Naive B cell (primary cell): ENCODE measurements at regions not wholly inside any gene's neighbourhood (a gene's known extent, or its start where the extent isn't known, plus 50 kb on each side); places are given as distances from the start of the nearest gene placed in this dataset.

Experiments
- ATAC-seq, 2 donors: fragments of 150-1000 bp; cut with Tn5 transposase; 2 replicates each; pipeline ENCODE4 v1.10.0; 2021; ENCODE audit warnings: low read depth in 2 of 2, mild to moderate bottlenecking in 2 of 2, moderate library complexity in 2 of 2
- DNase-seq: peaks from one replicate; pipeline ENCODE4 v3.0.0; 2022
- H3K27ac Mint-ChIP-seq, 6 donors: one replicate each; pipeline ENCODE4 v1.8.0; 2020 to 2022; ENCODE audit warnings: mild to moderate bottlenecking in 6 of 6, mixed read lengths in 6 of 6, moderate library complexity in 5 of 6, inconsistent platforms in 2 of 6
- H3K27me3 Mint-ChIP-seq, 3 donors: one replicate each; pipeline ENCODE4 v1.8.0; 2021 to 2022; ENCODE audit warnings: mixed read lengths in 3 of 3, mild to moderate bottlenecking in 1 of 3
- H3K36me3 Mint-ChIP-seq, 2 donors: one replicate each; pipeline ENCODE4 v1.8.0; 2020 to 2022; ENCODE audit warnings: mixed read lengths in 2 of 2, inconsistent platforms in 1 of 2, mild to moderate bottlenecking in 1 of 2
- H3K4me1 Mint-ChIP-seq, 3 donors: one replicate each; pipeline ENCODE4 v1.8.0; 2020 to 2022; ENCODE audit warnings: mixed read lengths in 3 of 3, inconsistent platforms in 1 of 3, mild to moderate bottlenecking in 1 of 3, moderate library complexity in 1 of 3
- H3K4me3 Mint-ChIP-seq, 8 donors: one replicate each; pipeline ENCODE4 v1.8.0; 2020 to 2022; ENCODE audit warnings: mild to moderate bottlenecking in 8 of 8, mixed read lengths in 8 of 8, moderate library complexity in 8 of 8, inconsistent platforms in 2 of 8
- H3K9me3 Mint-ChIP-seq, 7 donors: one replicate each; pipeline ENCODE4 v1.8.0; 2020 to 2022; ENCODE audit warnings: mixed read lengths in 7 of 7, mild to moderate bottlenecking in 5 of 7, inconsistent platforms in 2 of 7, moderate library complexity in 1 of 7

DNA sequence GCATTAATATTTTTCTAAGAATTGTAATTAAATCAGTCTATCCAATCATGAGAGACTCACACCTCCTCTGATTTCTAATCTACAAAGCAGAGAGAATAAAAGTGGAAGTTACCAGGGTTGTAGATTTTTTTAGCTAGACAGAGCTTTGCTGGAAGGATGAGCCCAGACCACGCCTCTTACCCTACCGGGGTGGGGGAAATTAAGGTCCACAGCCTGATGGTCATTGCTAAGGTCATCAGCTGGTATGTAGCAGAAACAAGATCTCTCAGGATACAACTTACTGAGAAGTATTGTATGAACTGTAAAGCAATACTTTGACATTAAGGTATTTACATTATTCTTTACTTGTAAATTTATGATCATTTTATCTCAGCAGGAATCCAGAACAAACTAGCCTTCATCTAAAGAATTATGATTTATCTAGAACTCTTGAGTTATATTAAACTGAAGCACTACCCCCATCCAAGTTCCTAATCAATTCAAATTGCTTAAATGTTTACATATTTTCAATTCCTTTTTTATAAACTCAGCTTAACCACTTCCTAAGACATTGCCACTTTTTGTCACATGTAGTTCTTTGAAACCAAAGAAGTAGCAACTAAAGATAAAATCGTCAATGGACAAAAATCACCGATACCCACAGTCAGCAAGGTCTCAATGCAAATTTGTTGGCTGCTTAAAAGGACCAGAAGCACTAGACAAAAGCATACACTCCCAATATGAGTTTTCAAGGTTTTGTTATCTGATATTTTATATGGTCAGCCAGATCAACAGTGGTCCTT, 225.8 kb upstream of the DAPK1 start:
- Mint-ChIP-seq H3K27ac (no peak overlapping the region), H3K4me1 (no peaks in the 10 kb centered on the region), H3K36me3 (no peaks in the 10 kb centered on the region), H3K27me3 (peaks cover 5 to 8% (median 6%) of the 10 kb centered on the region in 3 donors), H3K9me3 (peaks cover 0 to 7% (median 0%) of the 10 kb centered on the region in 7 donors), H3K4me3 (no peak overlapping the region)
- ATAC-seq (no peak), DNase-seq (no peak)

DNA sequence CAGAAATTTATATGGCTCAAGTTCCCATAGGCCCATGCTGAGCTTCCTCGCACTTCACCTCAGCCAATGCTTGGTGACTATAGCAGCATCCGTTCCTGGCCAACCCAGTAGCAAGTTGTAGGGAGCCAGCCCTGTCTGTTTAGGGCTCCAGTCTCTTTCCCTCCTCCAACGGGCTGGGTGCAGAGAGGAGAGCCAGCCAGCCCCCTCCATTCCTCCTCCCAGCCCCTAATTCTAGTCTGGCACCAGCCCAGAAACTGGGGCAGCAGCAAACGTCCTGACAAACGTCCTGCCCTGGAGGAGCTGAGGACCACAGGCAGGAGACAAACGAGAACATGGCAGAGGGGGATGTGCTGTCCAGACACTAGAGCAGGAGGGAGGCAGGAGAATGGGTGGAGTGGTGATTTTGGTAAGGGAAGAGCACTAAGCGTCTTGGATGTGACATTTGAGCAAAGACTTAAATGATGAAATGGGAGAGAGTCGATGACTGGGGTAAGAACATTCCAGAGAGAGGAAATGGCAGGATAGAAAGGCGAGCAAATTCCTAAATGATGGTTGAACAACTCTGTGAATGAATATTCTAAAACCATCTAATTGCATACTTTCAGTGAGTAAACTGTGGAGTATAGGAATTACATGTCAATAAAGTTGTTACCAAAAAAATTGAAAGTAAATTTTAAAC, 222.5 kb upstream of the DAPK1 start:
- Mint-ChIP-seq H3K36me3 (no peaks in the 10 kb centered on the region), H3K4me1 (no peaks in the 10 kb centered on the region), H3K27ac (no peak overlapping the region), H3K27me3 (peaks cover 0 to 11% (median 8%) of the 10 kb centered on the region in 3 donors), H3K9me3 (peaks cover 0 to 5% (median 1%) of the 10 kb centered on the region in 7 donors), H3K4me3 (no peak overlapping the region)
- ATAC-seq (no peak), DNase-seq (no peak)

DNA sequence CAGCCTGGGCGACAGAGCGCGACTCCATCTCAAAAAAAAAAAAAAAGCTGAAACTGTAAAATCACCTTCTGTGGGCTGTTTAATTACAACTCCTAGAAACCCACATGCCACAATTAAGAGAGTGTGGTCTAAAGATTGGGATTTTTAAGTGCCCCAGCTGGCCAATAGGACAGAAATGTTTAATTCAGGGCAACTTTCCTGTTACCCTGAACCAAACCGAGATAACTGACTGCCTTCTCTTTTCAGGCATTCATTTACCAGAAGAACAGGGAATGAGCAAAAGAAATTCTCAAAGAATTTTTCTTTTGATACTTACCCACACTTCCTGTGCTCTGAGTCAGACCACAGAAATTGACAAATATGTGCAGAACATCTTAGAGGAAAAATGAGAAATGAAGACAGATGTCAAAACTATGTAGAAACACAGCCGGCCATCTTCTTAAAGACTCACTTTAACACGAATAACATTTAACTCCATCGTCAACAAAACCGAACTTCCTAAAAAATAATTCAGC, 221.3 kb upstream of the DAPK1 start:
- Mint-ChIP-seq H3K4me1 (no peaks in the 10 kb centered on the region), H3K9me3 (peaks cover 0 to 5% (median 1%) of the 10 kb centered on the region in 7 donors), H3K36me3 (no peaks in the 10 kb centered on the region), H3K27ac (no peak overlapping the region), H3K4me3 (no peak overlapping the region), H3K27me3 (peaks cover 0 to 8% (median 5%) of the 10 kb centered on the region in 3 donors)
- ATAC-seq (no peak), DNase-seq (no peak)

DNA sequence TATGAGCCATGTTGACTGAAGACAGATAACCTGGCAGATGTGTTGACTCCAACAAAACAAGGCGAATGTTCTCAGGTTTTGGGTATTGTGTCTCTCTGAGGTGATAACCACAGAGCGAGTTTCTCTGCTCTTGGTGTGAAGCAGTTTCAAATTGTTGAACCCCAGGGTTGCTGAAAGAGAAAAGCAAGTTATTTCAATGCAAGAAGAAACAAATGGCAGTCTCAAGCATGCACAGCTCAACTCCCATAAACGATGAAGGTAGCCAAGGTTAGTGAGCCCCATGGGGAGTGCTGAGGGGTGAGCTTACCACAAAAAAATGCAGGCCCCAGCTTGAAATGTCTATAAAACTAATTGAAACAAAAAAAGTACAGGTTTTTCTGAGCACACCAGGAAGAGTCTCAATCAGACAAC, 220.8 kb upstream of the DAPK1 start:
- no peak overlapping the region for H3K27ac Mint-ChIP-seq
- H3K4me3 Mint-ChIP-seq, result no peak overlapping the region
- no peaks in the 10 kb centered on the region for H3K36me3 Mint-ChIP-seq
- H3K9me3 Mint-ChIP-seq, result peaks cover 0 to 5% (median 1%) of the 10 kb centered on the region in 7 donors
- DNase-seq (no peak), ATAC-seq (no peak)
- no peaks in the 10 kb centered on the region for H3K4me1 Mint-ChIP-seq
- H3K27me3 Mint-ChIP-seq, result peaks cover 0 to 8% (median 4%) of the 10 kb centered on the region in 3 donors

DNA sequence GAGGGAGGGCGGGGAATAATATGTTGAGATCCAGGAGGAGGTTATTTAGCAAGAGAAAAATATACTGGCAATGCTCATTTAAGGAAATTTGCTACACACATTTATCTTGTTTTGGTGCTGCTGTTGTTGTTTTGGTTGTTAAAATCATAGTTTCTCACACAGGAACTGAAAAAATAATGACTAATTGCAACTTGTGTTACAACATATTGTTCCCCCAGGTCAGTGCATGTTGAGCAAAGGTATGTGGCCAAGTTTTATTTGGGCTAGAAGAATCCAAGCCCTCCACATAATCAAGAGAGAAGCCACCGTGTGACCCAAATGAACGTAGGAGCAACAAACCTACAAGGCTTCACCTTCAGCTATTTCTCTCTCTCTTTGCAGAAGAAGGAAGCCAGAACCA, 220.3 kb upstream of the DAPK1 start:
- H3K27me3 Mint-ChIP-seq, result peaks cover 0 to 8% (median 4%) of the 10 kb centered on the region in 3 donors
- no peak overlapping the region for H3K4me3 Mint-ChIP-seq
- DNase-seq (no peak), ATAC-seq (no peak)
- no peaks in the 10 kb centered on the region for H3K4me1 Mint-ChIP-seq
- peaks cover 0 to 5% (median 1%) of the 10 kb centered on the region in 7 donors for H3K9me3 Mint-ChIP-seq
- no peaks in the 10 kb centered on the region for H3K36me3 Mint-ChIP-seq
- H3K27ac Mint-ChIP-seq, result no peak overlapping the region

DNA sequence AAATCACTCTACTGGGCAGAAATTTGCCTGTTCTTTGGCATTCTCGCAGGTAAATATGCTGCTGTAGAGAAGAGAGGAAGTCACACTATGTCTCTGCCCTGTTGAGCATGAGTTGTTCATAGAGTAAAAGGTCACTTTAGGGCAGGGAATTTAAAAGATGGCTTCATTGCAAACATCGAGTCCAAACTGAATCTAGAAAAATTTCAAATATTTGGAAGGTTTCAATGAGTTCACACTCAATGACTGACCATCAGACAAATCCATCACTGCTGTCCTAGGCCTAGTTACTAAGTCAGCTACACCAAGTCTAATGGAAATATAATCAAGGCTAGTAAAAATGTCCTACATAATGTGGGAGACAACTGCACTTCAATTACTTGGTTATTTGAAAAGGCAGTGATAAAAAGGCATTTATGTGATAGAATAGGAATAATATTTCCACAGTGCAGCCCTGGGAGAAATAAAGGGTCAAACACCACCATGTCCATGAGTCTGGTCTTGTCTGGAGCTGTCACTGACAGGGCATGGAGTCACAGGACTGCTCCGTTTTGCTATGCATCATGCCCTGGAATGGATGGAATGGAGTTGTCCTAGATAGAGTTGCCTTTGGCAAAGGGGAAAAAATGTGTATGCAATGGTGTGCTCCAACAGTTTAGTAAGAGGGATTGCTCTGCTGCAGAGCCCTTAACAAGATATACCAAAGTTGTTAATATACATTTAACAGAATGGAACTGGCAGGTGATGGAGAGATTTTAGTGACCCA, 218.5 kb upstream of the DAPK1 start:
- no peak overlapping the region for H3K4me3 Mint-ChIP-seq
- H3K27me3 Mint-ChIP-seq, result peaks cover 0 to 16% (median 4%) of the 10 kb centered on the region in 3 donors
- no peaks in the 10 kb centered on the region for H3K4me1 Mint-ChIP-seq
- DNase-seq, result no peak
- peaks cover 0 to 5% (median 0%) of the 10 kb centered on the region in 7 donors for H3K9me3 Mint-ChIP-seq
- no peaks in the 10 kb centered on the region for H3K36me3 Mint-ChIP-seq
- no peak overlapping the region for H3K27ac Mint-ChIP-seq
- no peak for ATAC-seq

DNA sequence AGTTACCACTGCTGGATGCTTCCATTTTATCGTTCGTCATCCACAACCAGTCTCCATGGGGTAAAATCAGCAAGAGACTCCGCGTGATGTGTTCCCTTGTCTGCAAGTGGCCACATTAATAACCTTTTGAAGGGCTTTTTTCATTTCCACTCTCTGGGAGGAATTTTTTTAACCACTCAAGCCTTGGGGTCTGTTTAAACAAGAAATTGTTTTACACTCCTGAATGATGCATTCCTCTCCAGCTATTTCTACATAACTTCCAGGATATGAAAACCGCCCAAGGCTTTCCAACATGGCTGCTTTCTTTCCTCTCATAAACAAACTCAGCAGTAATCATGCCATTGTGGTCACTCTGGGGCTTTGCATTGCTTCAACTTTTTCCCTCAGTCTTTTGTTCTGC, 217.2 kb upstream of the DAPK1 start:
- Mint-ChIP-seq H3K36me3 (no peaks in the 10 kb centered on the region), H3K27ac (no peak overlapping the region)

DNA sequence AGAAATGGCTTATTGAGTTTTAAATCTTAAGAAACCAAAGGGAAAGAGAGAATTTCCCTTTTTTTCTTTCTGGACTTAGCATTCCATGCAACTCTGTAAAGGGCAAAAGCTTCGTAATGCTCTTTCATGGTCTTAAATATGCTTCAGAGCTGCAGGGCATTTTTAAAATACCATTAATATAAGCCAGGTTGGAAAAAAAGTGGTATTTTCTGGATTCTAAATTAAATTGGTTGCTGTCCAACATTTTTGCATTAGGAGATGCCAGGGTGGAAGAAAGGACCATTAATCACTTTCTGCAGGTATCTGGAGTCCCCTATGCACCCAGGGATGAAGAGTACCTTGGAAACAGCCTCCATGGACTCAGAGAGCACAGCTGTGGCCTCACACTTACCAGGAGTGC, 215.1 kb upstream of the DAPK1 start:
- Mint-ChIP-seq H3K9me3 (peaks cover 0 to 9% (median 0%) of the 10 kb centered on the region in 7 donors), H3K36me3 (no peaks in the 10 kb centered on the region), H3K4me1 (no peaks in the 10 kb centered on the region), H3K4me3 (no peak overlapping the region), H3K27ac (no peak overlapping the region), H3K27me3 (peaks cover 0 to 15% (median 4%) of the 10 kb centered on the region in 3 donors)
- ATAC-seq (no peak), DNase-seq (no peak)

More for the DNA sequence above, 217.2 kb upstream of the DAPK1 start:
- Mint-ChIP-seq H3K27me3 (peaks cover 0 to 17% (median 4%) of the 10 kb centered on the region in 3 donors), H3K4me1 (no peaks in the 10 kb centered on the region), H3K4me3 (no peak overlapping the region), H3K9me3 (peaks cover 0 to 9% (median 0%) of the 10 kb centered on the region in 7 donors)
- ATAC-seq (no peak), DNase-seq (no peak)

DNA sequence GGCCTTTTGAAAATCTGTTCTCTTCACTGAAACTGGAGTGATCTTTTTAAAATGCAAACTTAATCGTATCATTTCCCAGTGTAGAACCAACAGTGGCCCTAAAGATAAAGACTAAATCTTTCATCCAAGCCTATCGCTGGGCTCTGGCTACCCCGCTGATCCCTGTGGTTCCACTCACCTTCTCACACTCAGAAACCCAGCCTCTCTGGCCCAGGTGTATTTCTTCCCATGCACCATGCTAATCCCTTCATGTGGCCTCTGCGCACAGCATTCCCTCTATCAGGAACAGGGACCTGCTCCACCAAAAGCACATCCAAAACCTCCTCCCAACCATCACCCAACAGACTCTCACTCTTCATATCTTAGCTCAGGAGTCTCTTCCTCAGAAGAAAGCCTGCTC, 214.1 kb upstream of the DAPK1 start:
- H3K27me3 Mint-ChIP-seq, result peaks cover 0 to 15% (median 0%) of the 10 kb centered on the region in 3 donors
- H3K9me3 Mint-ChIP-seq, result peaks cover 0 to 6% (median 0%) of the 10 kb centered on the region in 7 donors
- DNase-seq, result no peak
- H3K36me3 Mint-ChIP-seq, result no peaks in the 10 kb centered on the region
- no peaks in the 10 kb centered on the region for H3K4me1 Mint-ChIP-seq
- no peak overlapping the region for H3K27ac Mint-ChIP-seq
- ATAC-seq, result no peak
- H3K4me3 Mint-ChIP-seq, result no peak overlapping the region

DNA sequence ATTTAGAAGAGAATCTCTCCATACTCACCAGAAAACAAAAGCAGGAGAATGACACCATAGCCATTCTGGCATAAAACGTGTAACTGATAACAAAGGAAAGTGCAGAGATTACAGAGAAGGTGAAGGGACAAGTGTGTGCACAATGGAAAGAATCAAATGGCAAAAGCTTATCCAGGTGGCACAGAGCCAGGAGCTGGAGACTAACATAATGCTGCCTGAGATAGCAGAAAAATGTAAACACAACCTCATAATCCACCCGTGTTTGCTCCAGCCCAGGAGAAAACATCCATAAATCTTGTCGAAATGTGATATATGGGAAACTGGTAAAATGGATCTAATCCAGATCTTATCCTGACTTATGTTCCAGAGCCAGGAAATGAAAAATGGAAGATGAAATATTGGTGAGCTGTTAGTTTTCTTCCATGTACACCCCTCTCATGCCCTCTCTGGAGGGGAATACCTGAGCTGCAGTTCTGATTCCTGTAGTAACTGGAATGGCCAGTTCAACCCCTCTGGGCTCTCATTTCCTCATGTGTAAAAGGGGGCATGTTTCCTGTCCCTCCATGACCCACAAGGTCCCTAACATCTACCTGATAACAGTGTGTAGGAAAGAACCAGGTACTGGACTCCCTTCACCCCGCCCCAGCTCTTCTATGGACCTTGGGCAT, 212.3 kb upstream of the DAPK1 start:
- no peak for ATAC-seq
- no peak for DNase-seq
- peaks cover 0 to 15% (median 5%) of the 10 kb centered on the region in 3 donors for H3K27me3 Mint-ChIP-seq
- no peak overlapping the region for H3K4me3 Mint-ChIP-seq
- H3K4me1 Mint-ChIP-seq, result no peaks in the 10 kb centered on the region
- H3K36me3 Mint-ChIP-seq, result no peaks in the 10 kb centered on the region
- H3K9me3 Mint-ChIP-seq, result peaks cover 0 to 4% (median 0%) of the 10 kb centered on the region in 7 donors
- no peak overlapping the region for H3K27ac Mint-ChIP-seq

DNA sequence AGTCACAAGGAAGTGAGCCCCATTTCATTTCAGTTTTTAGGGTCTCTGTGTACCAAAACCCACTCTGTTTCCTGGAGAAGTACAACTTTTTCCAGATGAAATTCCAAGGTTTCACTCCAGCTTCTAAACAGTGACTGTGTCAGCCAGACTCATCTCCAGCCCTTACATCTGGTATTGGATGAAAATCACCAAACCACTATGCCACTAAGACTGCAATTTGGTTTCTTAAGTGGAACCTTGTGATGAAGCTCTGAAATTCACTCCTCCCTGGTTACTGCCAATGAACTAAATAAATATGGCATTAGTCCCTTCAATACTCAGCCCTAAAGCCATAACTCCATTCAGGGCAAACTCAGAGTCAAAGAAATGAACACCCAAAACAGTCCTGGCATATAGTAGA, 211.2 kb upstream of the DAPK1 start:
- no peak overlapping the region for H3K27ac Mint-ChIP-seq
- no peak overlapping the region for H3K4me3 Mint-ChIP-seq
- peaks cover 0 to 15% (median 9%) of the 10 kb centered on the region in 3 donors for H3K27me3 Mint-ChIP-seq
- no peak for ATAC-seq
- no peak for DNase-seq
- no peaks in the 10 kb centered on the region for H3K36me3 Mint-ChIP-seq
- H3K4me1 Mint-ChIP-seq, result no peaks in the 10 kb centered on the region
- H3K9me3 Mint-ChIP-seq, result peaks cover 0 to 5% (median 4%) of the 10 kb centered on the region in 7 donors

DNA sequence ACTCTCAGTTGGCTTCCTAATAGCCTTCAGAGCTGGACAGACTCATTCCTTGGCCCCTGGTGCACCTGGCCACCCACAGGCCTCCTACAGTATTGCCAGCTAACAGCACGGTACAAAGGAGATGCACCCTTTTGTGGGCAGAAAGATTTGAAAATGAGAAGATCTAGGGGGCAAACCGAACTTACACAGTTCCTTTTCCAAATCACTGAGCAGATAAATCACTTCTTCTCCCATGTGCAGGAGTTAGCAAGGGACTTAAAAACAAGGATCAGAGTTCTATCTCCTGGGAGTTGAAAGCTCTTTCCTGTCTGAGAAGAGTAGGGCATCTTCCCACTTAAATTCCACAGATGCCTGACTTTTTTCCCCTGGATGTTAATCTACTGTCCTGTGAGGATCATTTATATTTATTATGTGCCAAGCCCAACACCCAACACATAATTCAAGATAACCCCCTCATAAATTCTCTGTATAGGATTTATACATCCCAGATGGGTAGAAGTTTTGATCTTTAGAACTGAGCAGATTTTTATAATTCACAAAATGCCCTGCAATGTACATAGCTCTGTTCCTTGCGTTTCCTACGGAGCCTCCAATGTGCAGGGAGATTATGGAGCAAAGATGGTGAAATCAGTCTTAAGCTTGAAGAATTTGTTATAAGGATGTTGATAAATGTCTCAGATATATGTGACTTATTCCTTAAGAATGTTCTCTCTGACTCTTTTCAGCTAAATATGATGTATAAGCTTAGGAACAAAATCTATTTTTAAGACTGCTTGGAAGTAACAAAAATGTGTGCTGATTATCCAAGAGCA, 207.2 kb upstream of the DAPK1 start:
- Mint-ChIP-seq H3K27ac (no peak overlapping the region), H3K4me3 (no peak overlapping the region), H3K4me1 (no peaks in the 10 kb centered on the region), H3K36me3 (no peaks in the 10 kb centered on the region), H3K27me3 (peaks cover 0 to 10% (median 3%) of the 10 kb centered on the region in 3 donors), H3K9me3 (peaks cover 1 to 13% (median 5%) of the 10 kb centered on the region in 7 donors)
- no peak for ATAC-seq
- no peak for DNase-seq
